A549 (cell line): ENCODE measurements at regions not wholly inside any gene's neighbourhood (a gene's known extent, or its start where the extent isn't known, plus 50 kb on each side); places are given as distances from the start of the nearest gene placed in this dataset.

ENCODE experiments used
- CTCF ChIP-seq: fragments of >200 bp; sonication (Bioruptor Twin); formaldehyde crosslinking; IDR thresholded peaks from 3 replicates; pipeline ENCODE4 v1.5.1; 2016
- HOXA7 ChIP-seq: fragments of 250-450 bp; sonication (Bioruptor Pico); IDR thresholded peaks from 2 replicates; pipeline ENCODE4 v1.5.0; 2020; ENCODE audit warnings: mild to moderate bottlenecking, moderate library complexity
- POLR2AphosphoS2 ChIP-seq: conservative IDR thresholded peaks from 2 replicates; pipeline ENCODE4 v1.6.1; 2012; ENCODE audit warnings: low read length, improper control_type of control experiment, inconsistent platforms
- RFX5 ChIP-seq: fragments of 450-650 bp; IDR thresholded peaks from 2 replicates; pipeline ENCODE4 v1.7.1; 2014; ENCODE audit warnings: antibody characterized with exemption, mild to moderate bottlenecking, moderate library complexity

GRCh38 chr13:21938168-21938567 lies 267.3 kb downstream of the FGF9 start:
- no peak for TF ChIP-seq RFX5
- TF ChIP-seq HOXA7 (CRISPR knock-in tag) = no peak
- TF ChIP-seq POLR2AphosphoS2 = no peak
- TF ChIP-seq CTCF = no peak
